ENCODE measurements at regions not wholly inside any gene's neighbourhood (a gene's known extent, or its start where the extent isn't known, plus 50 kb on each side); places are given as distances from the start of the nearest gene placed in this dataset.

- Histone ChIP-seq H4K20me1 (ENCODE audit: insufficient read depth, poor library complexity, severe bottlenecking) (no peaks in the 10 kb centered on the region), H3K79me2 (no peaks in the 10 kb centered on the region), H3K4me2 (no peak overlapping the region), H2AFZ (no peak overlapping the region), H3K9me3 (ENCODE audit: low read depth) (no peaks in the 10 kb centered on the region), H3K36me3 (replicated peaks; ENCODE audit: insufficient read depth, low read depth) (no peaks in the 10 kb centered on the region), H3K27ac (no peak overlapping the region), H3K27me3 (peaks cover 22% of the 10 kb centered on the region), H3K4me1 (ENCODE audit: insufficient read depth) (no peaks in the 10 kb centered on the region), H3K4me3 (no peak overlapping the region), H3K9me2 (replicated peaks; ENCODE audit: insufficient read depth) (no peaks in the 10 kb centered on the region)
- no peak for DNase-seq (ENCODE audit: low spot score)
- 88% methylated on average over 13 of the region's 13 CpGs for WGBS (ENCODE audit: low lambda C conversion rate, missing lambda C conversion rate)
- TF ChIP-seq EZH2 (IDR thresholded peaks at IDR 0.05; ENCODE audit: borderline replicate concordance): no peak
- TF ChIP-seq CTCF (IDR thresholded peaks at IDR 0.05; ENCODE audit: poor library complexity): no peak
- no peak for TF ChIP-seq EZH2phosphoT487 (IDR thresholded peaks at IDR 0.05; ENCODE audit: low read depth, severe bottlenecking, unreplicated experiment)
Observed at GRCh38 chr10:131437556-131438475, 126.3 kb upstream of the TCERG1L start.

GRCh38 chr10:131438665-131439064 is 127.1 kb upstream of the TCERG1L start:
- Histone ChIP-seq H3K4me1 (ENCODE audit: insufficient read depth) (no peaks in the 10 kb centered on the region), H3K27ac (no peak overlapping the region), H3K9me2 (replicated peaks; ENCODE audit: insufficient read depth) (no peaks in the 10 kb centered on the region), H3K9me3 (ENCODE audit: low read depth) (no peaks in the 10 kb centered on the region), H3K4me3 (no peak overlapping the region), H3K4me2 (no peak overlapping the region), H3K27me3 (peaks cover 22% of the 10 kb centered on the region), H2AFZ (no peak overlapping the region), H3K36me3 (replicated peaks; ENCODE audit: insufficient read depth, low read depth) (no peaks in the 10 kb centered on the region), H3K79me2 (no peaks in the 10 kb centered on the region), H4K20me1 (ENCODE audit: insufficient read depth, poor library complexity, severe bottlenecking) (no peaks in the 10 kb centered on the region)
- DNase-seq (ENCODE audit: low spot score): no peak
- TF ChIP-seq EZH2phosphoT487 (IDR thresholded peaks at IDR 0.05; ENCODE audit: low read depth, severe bottlenecking, unreplicated experiment) (no peak), CTCF (IDR thresholded peaks at IDR 0.05; ENCODE audit: poor library complexity) (no peak), EZH2 (IDR thresholded peaks at IDR 0.05; ENCODE audit: borderline replicate concordance) (no peak)
- WGBS (ENCODE audit: low lambda C conversion rate, missing lambda C conversion rate): 82% methylated on average over 4 of the region's 4 CpGs

- DNase-seq (ENCODE audit: low spot score): no peak
- H3K9me3 ChIP-seq (ENCODE audit: low read depth): no peaks in the 10 kb centered on the region
- H3K27me3 ChIP-seq: peaks cover 22% of the 10 kb centered on the region
- H3K27ac ChIP-seq: no peak overlapping the region
- WGBS (ENCODE audit: low lambda C conversion rate, missing lambda C conversion rate): 83% methylated on average over 6 of the region's 6 CpGs
- H3K79me2 ChIP-seq: no peaks in the 10 kb centered on the region
- TF ChIP-seq EZH2 (IDR thresholded peaks at IDR 0.05; ENCODE audit: borderline replicate concordance) (no peak), EZH2phosphoT487 (IDR thresholded peaks at IDR 0.05; ENCODE audit: low read depth, severe bottlenecking, unreplicated experiment) (no peak), CTCF (IDR thresholded peaks at IDR 0.05; ENCODE audit: poor library complexity) (no peak)
- H4K20me1 ChIP-seq (ENCODE audit: insufficient read depth, poor library complexity, severe bottlenecking): no peaks in the 10 kb centered on the region
- H3K36me3 ChIP-seq (replicated peaks; ENCODE audit: insufficient read depth, low read depth): no peaks in the 10 kb centered on the region
- no peak overlapping the region for H2AFZ ChIP-seq
- H3K9me2 ChIP-seq (replicated peaks; ENCODE audit: insufficient read depth): no peaks in the 10 kb centered on the region
- no peak overlapping the region for H3K4me3 ChIP-seq
- no peaks in the 10 kb centered on the region for H3K4me1 ChIP-seq (ENCODE audit: insufficient read depth)
- no peak overlapping the region for H3K4me2 ChIP-seq
Observed at GRCh38 chr10:131439705-131440104, 128.2 kb upstream of the TCERG1L start.
